PC-3 (cell line): ENCODE measurements at regions not wholly inside any gene's neighbourhood (a gene's known extent, or its start where the extent isn't known, plus 50 kb on each side); places are given as distances from the start of the nearest gene placed in this dataset.

ENCODE experiments used
- EZH2 ChIP-seq: fragments of 300-600 bp; sonication (generic); IDR thresholded peaks from one replicate; pipeline ENCODE4 v1.6.1; 2017; ENCODE audit warnings: antibody characterized with exemption, mild to moderate bottlenecking, low read length; ENCODE audit not compliant: unreplicated experiment
- EZH2phosphoT487 ChIP-seq: fragments of 300-600 bp; sonication (generic); IDR thresholded peaks from 2 replicates; pipeline ENCODE4 v1.6.1; 2018; ENCODE audit warnings: mild to moderate bottlenecking, antibody characterized with exemption, low read length, borderline replicate concordance
- TF ChIP-seq, protein P1 (sequence below): fragments of 300-600 bp; sonication (generic); conservative IDR thresholded peaks from 2 replicates; pipeline ENCODE4 v1.5.1; 2017; ENCODE audit warnings: antibody characterized with exemption, low read depth, mild to moderate bottlenecking, low read length

GRCh38 chr20:20969701-20970280 is 136.4 kb downstream of the LINC00237 start:
- TF ChIP-seq, protein P1, sequence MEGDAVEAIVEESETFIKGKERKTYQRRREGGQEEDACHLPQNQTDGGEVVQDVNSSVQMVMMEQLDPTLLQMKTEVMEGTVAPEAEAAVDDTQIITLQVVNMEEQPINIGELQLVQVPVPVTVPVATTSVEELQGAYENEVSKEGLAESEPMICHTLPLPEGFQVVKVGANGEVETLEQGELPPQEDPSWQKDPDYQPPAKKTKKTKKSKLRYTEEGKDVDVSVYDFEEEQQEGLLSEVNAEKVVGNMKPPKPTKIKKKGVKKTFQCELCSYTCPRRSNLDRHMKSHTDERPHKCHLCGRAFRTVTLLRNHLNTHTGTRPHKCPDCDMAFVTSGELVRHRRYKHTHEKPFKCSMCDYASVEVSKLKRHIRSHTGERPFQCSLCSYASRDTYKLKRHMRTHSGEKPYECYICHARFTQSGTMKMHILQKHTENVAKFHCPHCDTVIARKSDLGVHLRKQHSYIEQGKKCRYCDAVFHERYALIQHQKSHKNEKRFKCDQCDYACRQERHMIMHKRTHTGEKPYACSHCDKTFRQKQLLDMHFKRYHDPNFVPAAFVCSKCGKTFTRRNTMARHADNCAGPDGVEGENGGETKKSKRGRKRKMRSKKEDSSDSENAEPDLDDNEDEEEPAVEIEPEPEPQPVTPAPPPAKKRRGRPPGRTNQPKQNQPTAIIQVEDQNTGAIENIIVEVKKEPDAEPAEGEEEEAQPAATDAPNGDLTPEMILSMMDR = no peak
- TF ChIP-seq EZH2phosphoT487 (no peak), EZH2 (no peak)
